ENCODE measurements at regions not wholly inside any gene's neighbourhood (a gene's known extent, or its start where the extent isn't known, plus 50 kb on each side); places are given as distances from the start of the nearest gene placed in this dataset.

DNA sequence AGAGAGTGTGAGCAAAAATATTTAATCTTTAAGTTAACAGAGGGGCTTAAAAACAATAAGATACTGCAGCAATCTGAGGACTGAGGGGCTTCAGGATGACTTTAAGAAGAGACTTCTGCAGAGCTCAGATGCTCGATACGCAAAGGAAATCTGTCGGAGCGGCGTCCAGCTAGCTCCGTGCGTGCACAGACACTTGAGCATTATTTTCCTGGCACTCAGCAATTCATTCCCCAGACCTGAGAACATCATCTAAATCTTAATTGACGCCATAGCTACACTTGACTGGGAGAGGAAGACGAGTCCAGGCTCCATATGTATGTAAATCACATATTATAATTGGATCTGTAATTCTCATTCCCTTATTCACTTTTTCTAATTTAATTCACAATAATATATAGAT is 228.2 kb downstream of the SOD2 start:
- Histone ChIP-seq H4K20me1 (ENCODE audit: control insufficient read depth, insufficient read depth, low read depth, low read length) (no peaks in the 10 kb centered on the region), H3K9me3 (ENCODE audit: control insufficient read depth, insufficient read depth, low read length) (no peaks in the 10 kb centered on the region), H3K79me2 (ENCODE audit: control insufficient read depth, low read length) (no peaks in the 10 kb centered on the region), H3K9me2 (replicated peaks; ENCODE audit: control insufficient read depth, low read length) (no peaks in the 10 kb centered on the region), H3K4me1 (ENCODE audit: control insufficient read depth, low read length) (peaks cover 98% of the 10 kb centered on the region), H3K27ac (ENCODE audit: low read depth, low read length) (no peak overlapping the region), H3K27me3 (ENCODE audit: control insufficient read depth, low read length) (no peaks in the 10 kb centered on the region), H3K4me3 (ENCODE audit: low read length) (no peak overlapping the region), H3K36me3 (ENCODE audit: control insufficient read depth, low read length) (0 out of 2 replicates have a peak, but pooled peaks cover 2% of the 10 kb centered on the region), H3F3A (ENCODE audit: control insufficient read depth, insufficient read depth) (peaks cover 18% of the 10 kb centered on the region), H3K4me2 (ENCODE audit: low read length) (no peak overlapping the region)
- TF ChIP-seq, protein P1, sequence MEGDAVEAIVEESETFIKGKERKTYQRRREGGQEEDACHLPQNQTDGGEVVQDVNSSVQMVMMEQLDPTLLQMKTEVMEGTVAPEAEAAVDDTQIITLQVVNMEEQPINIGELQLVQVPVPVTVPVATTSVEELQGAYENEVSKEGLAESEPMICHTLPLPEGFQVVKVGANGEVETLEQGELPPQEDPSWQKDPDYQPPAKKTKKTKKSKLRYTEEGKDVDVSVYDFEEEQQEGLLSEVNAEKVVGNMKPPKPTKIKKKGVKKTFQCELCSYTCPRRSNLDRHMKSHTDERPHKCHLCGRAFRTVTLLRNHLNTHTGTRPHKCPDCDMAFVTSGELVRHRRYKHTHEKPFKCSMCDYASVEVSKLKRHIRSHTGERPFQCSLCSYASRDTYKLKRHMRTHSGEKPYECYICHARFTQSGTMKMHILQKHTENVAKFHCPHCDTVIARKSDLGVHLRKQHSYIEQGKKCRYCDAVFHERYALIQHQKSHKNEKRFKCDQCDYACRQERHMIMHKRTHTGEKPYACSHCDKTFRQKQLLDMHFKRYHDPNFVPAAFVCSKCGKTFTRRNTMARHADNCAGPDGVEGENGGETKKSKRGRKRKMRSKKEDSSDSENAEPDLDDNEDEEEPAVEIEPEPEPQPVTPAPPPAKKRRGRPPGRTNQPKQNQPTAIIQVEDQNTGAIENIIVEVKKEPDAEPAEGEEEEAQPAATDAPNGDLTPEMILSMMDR (IDR thresholded peaks at IDR 0.05; ENCODE audit: low read depth, low read length, poor library complexity, severe bottlenecking), result no peak
- TF ChIP-seq EZH2phosphoT487 (IDR thresholded peaks at IDR 0.05; ENCODE audit: borderline replicate concordance, low read length), result no peak

DNA sequence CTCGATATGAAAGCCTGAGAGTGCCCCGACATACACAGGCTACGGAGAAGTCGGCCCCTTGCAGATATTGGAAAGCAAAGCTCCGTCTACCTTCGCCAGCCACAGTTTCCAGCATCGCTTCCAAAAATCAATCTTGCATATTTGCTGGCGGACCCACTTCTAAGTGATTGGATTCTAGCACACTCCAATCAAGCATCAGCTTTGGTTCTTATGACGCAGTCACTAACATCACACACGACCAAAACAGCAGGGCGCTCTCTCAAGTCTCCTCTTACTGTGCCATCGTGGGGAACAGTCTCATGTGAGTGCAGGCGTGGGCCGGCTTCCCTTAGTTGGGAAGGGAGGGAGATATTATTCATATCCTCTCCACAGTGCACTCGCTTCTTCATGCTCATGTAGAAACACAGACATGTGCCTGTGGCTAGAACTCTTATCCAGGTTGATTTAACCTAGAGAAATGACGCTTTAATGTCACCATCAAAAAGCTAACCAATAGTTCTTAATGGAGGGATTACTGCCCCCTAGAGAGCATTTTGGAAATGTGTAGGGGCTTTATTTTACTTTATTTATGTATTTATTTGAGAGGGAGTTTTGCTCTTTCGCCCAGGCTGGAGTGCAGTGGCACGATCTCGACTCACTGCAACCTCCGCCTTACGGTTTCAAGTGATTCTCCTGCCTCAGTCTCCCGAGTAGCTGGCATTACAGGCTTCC is 229.8 kb downstream of the SOD2 start:
- TF ChIP-seq EZH2phosphoT487 (IDR thresholded peaks at IDR 0.05; ENCODE audit: borderline replicate concordance, low read length), result no peak
- TF ChIP-seq, protein P1 (IDR thresholded peaks at IDR 0.05; ENCODE audit: low read depth, low read length, poor library complexity, severe bottlenecking), result peak; percentile 53
- Histone ChIP-seq H3F3A (ENCODE audit: control insufficient read depth, insufficient read depth) (peaks cover 16% of the 10 kb centered on the region), H3K4me2 (ENCODE audit: low read length) (peak overlapping the region; percentile 19; the same call in 1 of the 2 replicates), H3K4me3 (ENCODE audit: low read length) (no peak overlapping the region), H3K9me3 (ENCODE audit: control insufficient read depth, insufficient read depth, low read length) (no peaks in the 10 kb centered on the region), H3K27ac (ENCODE audit: low read depth, low read length) (no peak overlapping the region; the same call in 1 of the 2 replicates), H3K36me3 (ENCODE audit: control insufficient read depth, low read length) (0 out of 2 replicates have a peak, but pooled peaks cover 2% of the 10 kb centered on the region), H4K20me1 (ENCODE audit: control insufficient read depth, insufficient read depth, low read depth, low read length) (no peaks in the 10 kb centered on the region), H3K79me2 (ENCODE audit: control insufficient read depth, low read length) (no peaks in the 10 kb centered on the region), H3K27me3 (ENCODE audit: control insufficient read depth, low read length) (no peaks in the 10 kb centered on the region), H3K4me1 (ENCODE audit: control insufficient read depth, low read length) (peaks cover 88% of the 10 kb centered on the region), H3K9me2 (replicated peaks; ENCODE audit: control insufficient read depth, low read length) (no peaks in the 10 kb centered on the region)

DNA sequence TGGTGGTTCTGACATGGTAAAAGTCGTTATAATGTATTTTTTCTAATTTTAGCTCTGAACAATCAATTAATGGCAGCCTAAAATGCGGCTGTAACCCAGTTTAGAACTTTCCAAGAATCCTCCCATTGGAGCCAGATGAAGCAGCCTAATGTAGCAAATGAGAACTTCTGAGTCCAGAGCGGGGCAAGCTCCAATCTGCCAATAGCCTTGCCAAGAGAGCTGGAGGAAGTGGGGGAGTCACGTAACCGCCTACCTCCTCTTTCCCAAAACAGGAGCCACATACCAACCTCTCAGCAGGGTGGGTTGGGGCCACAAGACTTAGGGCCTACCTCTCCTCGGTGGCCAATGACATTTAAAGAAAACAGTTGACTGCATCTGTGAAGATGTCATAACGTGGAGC is 230.6 kb downstream of the SOD2 start:
- peak overlapping the region; percentile 73 for H3K4me2 ChIP-seq (ENCODE audit: low read length)
- no peaks in the 10 kb centered on the region for H4K20me1 ChIP-seq (ENCODE audit: control insufficient read depth, insufficient read depth, low read depth, low read length)
- H3K36me3 ChIP-seq (ENCODE audit: control insufficient read depth, low read length), result 0 out of 2 replicates have a peak, but pooled peaks cover 2% of the 10 kb centered on the region
- no peaks in the 10 kb centered on the region for H3K27me3 ChIP-seq (ENCODE audit: control insufficient read depth, low read length)
- peaks cover 80% of the 10 kb centered on the region for H3K4me1 ChIP-seq (ENCODE audit: control insufficient read depth, low read length)
- no peaks in the 10 kb centered on the region for H3K9me2 ChIP-seq (replicated peaks; ENCODE audit: control insufficient read depth, low read length)
- TF ChIP-seq, protein P1 (IDR thresholded peaks at IDR 0.05; ENCODE audit: low read depth, low read length, poor library complexity, severe bottlenecking), result no peak
- no peak for TF ChIP-seq EZH2phosphoT487 (IDR thresholded peaks at IDR 0.05; ENCODE audit: borderline replicate concordance, low read length)
- peak overlapping the region; percentile 46 for H3K4me3 ChIP-seq (ENCODE audit: low read length)
- peak overlapping the region; percentile 70 for H3K27ac ChIP-seq (ENCODE audit: low read depth, low read length)
- H3K9me3 ChIP-seq (ENCODE audit: control insufficient read depth, insufficient read depth, low read length), result no peaks in the 10 kb centered on the region
- H3K79me2 ChIP-seq (ENCODE audit: control insufficient read depth, low read length), result no peaks in the 10 kb centered on the region
- H3F3A ChIP-seq (ENCODE audit: control insufficient read depth, insufficient read depth), result peaks cover 7% of the 10 kb centered on the region
